Smooth muscle cell (in vitro differentiated cells): ENCODE measurements at regions not wholly inside any gene's neighbourhood (a gene's known extent, or its start where the extent isn't known, plus 50 kb on each side); places are given as distances from the start of the nearest gene placed in this dataset.

Source experiments
- DNase-seq: peaks from one replicate; lab custom pipeline; 2025; ENCODE audit not compliant: unreplicated experiment; lab: John Stamatoyannopoulos, UW
- H2AFZ ChIP-seq: fragments of 200-600 bp; sonication (generic); 2 replicates; pipeline ENCODE4 v1.6.0; 2016; ENCODE audit warnings: antibody characterized with exemption, low read depth, mild to moderate bottlenecking
- H3F3A ChIP-seq: fragments of 200-600 bp; sonication (generic); 2 replicates; pipeline ENCODE4 v1.6.0; 2017; ENCODE audit warnings: antibody characterized with exemption, low read depth
- H3K27ac ChIP-seq: fragments of 200-600 bp; sonication (generic); 2 replicates; pipeline ENCODE4 v1.5.1; 2016; ENCODE audit warnings: low read depth, mild to moderate bottlenecking
- H3K27me3 ChIP-seq: fragments of 200-600 bp; sonication (generic); 2 replicates; pipeline ENCODE4 v1.6.1; 2016; ENCODE audit warnings: low read depth, mild to moderate bottlenecking
- H3K36me3 ChIP-seq: fragments of 200-600 bp; sonication (generic); 2 replicates; pipeline ENCODE4 v1.5.1; 2016; ENCODE audit warnings: low read depth
- H3K4me1 ChIP-seq: fragments of 200-600 bp; sonication (generic); 2 replicates; pipeline ENCODE4 v1.5.1; 2016; ENCODE audit warnings: low read depth
- H3K4me2 ChIP-seq: fragments of 200-600 bp; sonication (generic); 2 replicates; pipeline ENCODE4 v1.6.0; 2016; ENCODE audit warnings: mild to moderate bottlenecking
- H3K4me3 ChIP-seq: fragments of 200-600 bp; sonication (generic); 2 replicates; pipeline ENCODE4 v1.5.1; 2016; ENCODE audit warnings: mild to moderate bottlenecking
- H3K79me2 ChIP-seq: fragments of 200-600 bp; sonication (generic); 2 replicates; pipeline ENCODE4 v1.6.0; 2016; ENCODE audit warnings: low read depth, mild to moderate bottlenecking
- H3K9ac ChIP-seq: fragments of 200-600 bp; sonication (generic); 2 replicates; pipeline ENCODE4 v1.6.0; 2016; ENCODE audit warnings: low read depth
- H3K9me3 ChIP-seq: fragments of 200-600 bp; sonication (generic); replicated peaks from 2 replicates; pipeline ENCODE4 v1.5.1; 2016; ENCODE audit warnings: low read depth
- H4K20me1 ChIP-seq: fragments of 200-600 bp; sonication (generic); 2 replicates; pipeline ENCODE4 v1.6.0; 2016; ENCODE audit warnings: low read depth
- WGBS: methylation state at CpG from one replicate; pipeline ENCODE4 v1.1.7; 2016; ENCODE audit warnings: low lambda C conversion rate; 5-methylcytosine and 5-hydroxymethylcytosine counted together
- TF ChIP-seq, protein P1 (sequence below): fragments of 200-600 bp; sonication (generic); IDR thresholded peaks from 2 replicates; pipeline ENCODE4 v1.5.1; 2017; ENCODE audit warnings: borderline replicate concordance, mild to moderate bottlenecking, antibody characterized with exemption; ENCODE audit not compliant: insufficient read depth, poor library complexity, severe bottlenecking

- Histone ChIP-seq H3K4me3 (no peak overlapping the region), H4K20me1 (no peaks in the 10 kb centered on the region), H3F3A (no peaks in the 10 kb centered on the region), H3K4me2 (no peak overlapping the region), H3K9ac (no peak overlapping the region), H3K27ac (no peak overlapping the region), H2AFZ (no peak overlapping the region), H3K36me3 (no peaks in the 10 kb centered on the region), H3K4me1 (no peaks in the 10 kb centered on the region), H3K9me3 (no peaks in the 10 kb centered on the region), H3K27me3 (no peaks in the 10 kb centered on the region), H3K79me2 (no peaks in the 10 kb centered on the region)
- WGBS: 87% methylated on average over 3 of the region's 3 CpGs
- DNase-seq: no peak
- TF ChIP-seq, protein P1, sequence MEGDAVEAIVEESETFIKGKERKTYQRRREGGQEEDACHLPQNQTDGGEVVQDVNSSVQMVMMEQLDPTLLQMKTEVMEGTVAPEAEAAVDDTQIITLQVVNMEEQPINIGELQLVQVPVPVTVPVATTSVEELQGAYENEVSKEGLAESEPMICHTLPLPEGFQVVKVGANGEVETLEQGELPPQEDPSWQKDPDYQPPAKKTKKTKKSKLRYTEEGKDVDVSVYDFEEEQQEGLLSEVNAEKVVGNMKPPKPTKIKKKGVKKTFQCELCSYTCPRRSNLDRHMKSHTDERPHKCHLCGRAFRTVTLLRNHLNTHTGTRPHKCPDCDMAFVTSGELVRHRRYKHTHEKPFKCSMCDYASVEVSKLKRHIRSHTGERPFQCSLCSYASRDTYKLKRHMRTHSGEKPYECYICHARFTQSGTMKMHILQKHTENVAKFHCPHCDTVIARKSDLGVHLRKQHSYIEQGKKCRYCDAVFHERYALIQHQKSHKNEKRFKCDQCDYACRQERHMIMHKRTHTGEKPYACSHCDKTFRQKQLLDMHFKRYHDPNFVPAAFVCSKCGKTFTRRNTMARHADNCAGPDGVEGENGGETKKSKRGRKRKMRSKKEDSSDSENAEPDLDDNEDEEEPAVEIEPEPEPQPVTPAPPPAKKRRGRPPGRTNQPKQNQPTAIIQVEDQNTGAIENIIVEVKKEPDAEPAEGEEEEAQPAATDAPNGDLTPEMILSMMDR: no peak
Observed at GRCh38 chr4:180615746-180616145, 1627.5 kb upstream of the TENM3 start.

DNA sequence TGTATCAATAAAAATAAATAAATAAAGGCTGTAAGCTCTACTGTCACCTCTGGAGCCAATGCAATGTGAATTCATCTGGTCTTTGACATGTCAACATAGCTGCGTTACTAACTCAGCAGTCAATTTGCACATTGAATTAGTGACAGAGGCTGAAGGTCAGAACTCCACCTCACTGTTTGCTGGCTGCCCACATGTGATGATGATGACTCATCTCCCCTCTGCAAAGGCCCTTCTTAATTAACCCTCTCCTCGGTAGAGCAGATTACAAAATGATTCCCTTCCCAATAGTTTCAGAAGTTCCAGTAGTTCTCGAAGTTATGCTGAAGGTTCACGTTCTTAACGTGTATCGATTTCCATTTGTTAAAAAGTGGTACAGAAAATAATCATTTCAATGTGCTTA lies 1626.0 kb upstream of the TENM3 start:
- no peak for DNase-seq
- Histone ChIP-seq H3K36me3 (no peaks in the 10 kb centered on the region), H3K27me3 (no peaks in the 10 kb centered on the region), H3K4me3 (no peak overlapping the region), H2AFZ (no peak overlapping the region), H3K4me2 (no peak overlapping the region), H3K9me3 (no peaks in the 10 kb centered on the region), H3K27ac (no peak overlapping the region), H3K79me2 (no peaks in the 10 kb centered on the region), H3F3A (no peaks in the 10 kb centered on the region), H4K20me1 (no peaks in the 10 kb centered on the region), H3K9ac (no peak overlapping the region), H3K4me1 (no peaks in the 10 kb centered on the region)
- TF ChIP-seq, protein P1: no peak
- 58% methylated on average over 6 of the region's 6 CpGs for WGBS

- Histone ChIP-seq H3K79me2 (no peaks in the 10 kb centered on the region), H3K9me3 (no peaks in the 10 kb centered on the region), H3K4me1 (no peaks in the 10 kb centered on the region), H3K27ac (no peak overlapping the region), H3K9ac (no peak overlapping the region), H3K36me3 (no peaks in the 10 kb centered on the region), H4K20me1 (no peaks in the 10 kb centered on the region), H3K4me3 (no peak overlapping the region), H2AFZ (no peak overlapping the region), H3F3A (no peaks in the 10 kb centered on the region), H3K27me3 (no peaks in the 10 kb centered on the region), H3K4me2 (no peak overlapping the region)
- 79% methylated on average over 4 of the region's 4 CpGs for WGBS
- DNase-seq: no peak
- TF ChIP-seq, protein P1: no peak
Observed at GRCh38 chr4:180618396-180618795, 1624.8 kb upstream of the TENM3 start.

DNA sequence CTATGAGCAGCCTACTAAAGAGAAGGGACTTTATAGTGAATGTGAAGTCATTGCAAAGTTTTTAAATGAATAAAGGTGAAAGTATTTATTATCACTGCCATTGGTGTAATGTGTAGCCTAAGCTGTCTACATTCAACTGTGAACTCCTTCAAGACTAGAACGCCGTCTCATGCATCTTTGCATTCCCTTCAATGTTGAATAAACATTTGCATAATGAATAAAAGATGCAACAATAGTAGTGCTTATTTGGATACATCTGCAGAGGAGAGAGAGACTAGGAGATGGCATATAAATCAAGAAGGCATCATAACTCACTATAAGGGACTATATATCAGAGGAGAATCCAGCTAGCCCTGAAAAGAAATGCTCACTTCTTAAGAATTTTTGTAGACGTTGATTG lies 1623.8 kb upstream of the TENM3 start:
- no peak overlapping the region for H3K4me2 ChIP-seq
- no peaks in the 10 kb centered on the region for H3K79me2 ChIP-seq
- DNase-seq: no peak
- no peak overlapping the region for H2AFZ ChIP-seq
- H3F3A ChIP-seq: no peaks in the 10 kb centered on the region
- no peak overlapping the region for H3K27ac ChIP-seq
- no peaks in the 10 kb centered on the region for H3K27me3 ChIP-seq
- no peaks in the 10 kb centered on the region for H3K36me3 ChIP-seq
- WGBS: 94% methylated on average over 3 of the region's 3 CpGs
- no peaks in the 10 kb centered on the region for H4K20me1 ChIP-seq
- TF ChIP-seq, protein P1: no peak
- H3K4me3 ChIP-seq: no peak overlapping the region
- no peaks in the 10 kb centered on the region for H3K9me3 ChIP-seq
- no peaks in the 10 kb centered on the region for H3K4me1 ChIP-seq
- no peak overlapping the region for H3K9ac ChIP-seq
